ENCODE measurements at regions not wholly inside any gene's neighbourhood (a gene's known extent, or its start where the extent isn't known, plus 50 kb on each side); places are given as distances from the start of the nearest gene placed in this dataset.
A peak's percentile ranks its signal among the peaks of the same experiment; 100 is the strongest.

GRCh38 chr14:65228436-65228835, 126.1 kb upstream of the MAX start:
- H3K27me3 ChIP-seq: no peaks in the 10 kb centered on the region
- H3K4me1 ChIP-seq: peaks cover 35% of the 10 kb centered on the region
- H3K36me3 ChIP-seq (ENCODE audit: low read depth, missing control alignments): no peaks in the 10 kb centered on the region
- H3K27ac ChIP-seq: peak overlapping the region; percentile 84 to 92
- WGBS, 2 donors: 82 to 83% methylated on average over 2 of the region's 2 CpGs
- intact Hi-C loops (cut with DNase I; ENCODE audit: low total_unique reads): no loop called here
- H3K4me3 ChIP-seq: no peak overlapping the region
- H3K9me3 ChIP-seq: no peaks in the 10 kb centered on the region
- no peak for TF ChIP-seq CTCF (IDR thresholded peaks at IDR 0.05)
- TF ChIP-seq POLR2A (IDR thresholded peaks at IDR 0.05): no peak
- DNase-seq: no peak

GRCh38 chr14:65228956-65229747, 126.8 kb upstream of the MAX start:
- intact Hi-C loops (cut with DNase I; ENCODE audit: low total_unique reads): no loop called here
- TF ChIP-seq CTCF (IDR thresholded peaks at IDR 0.05): no peak
- Histone ChIP-seq H3K9me3 (no peaks in the 10 kb centered on the region), H3K27ac (peak overlapping the region; percentile 84 to 92), H3K4me3 (peak overlapping the region; percentile 44 to 58), H3K4me1 (peaks cover 35% of the 10 kb centered on the region), H3K36me3 (ENCODE audit: low read depth, missing control alignments) (no peaks in the 10 kb centered on the region), H3K27me3 (no peaks in the 10 kb centered on the region)
- no peak for DNase-seq
- WGBS, 2 donors: 54 to 68% methylated on average over 8 of the region's 8 CpGs

GRCh38 chr14:65229748-65230728, 127.7 kb upstream of the MAX start:
- WGBS, 2 donors: 2 to 4% methylated on average over 23 to 28 of the region's 28 CpGs
- intact Hi-C loops (cut with DNase I; ENCODE audit: low total_unique reads): no loop called here
- H3K36me3 ChIP-seq (ENCODE audit: low read depth, missing control alignments): no peaks in the 10 kb centered on the region
- peak; percentile 91 for DNase-seq
- H3K27me3 ChIP-seq: no peaks in the 10 kb centered on the region
- H3K4me1 ChIP-seq: peaks cover 35% of the 10 kb centered on the region
- peak overlapping the region; percentile 84 to 92 for H3K27ac ChIP-seq
- TF ChIP-seq CTCF (IDR thresholded peaks at IDR 0.05) (no peak), POLR2A (IDR thresholded peaks at IDR 0.05) (no peak)
- H3K4me3 ChIP-seq: peak overlapping the region; percentile 44 to 58
- H3K9me3 ChIP-seq: no peaks in the 10 kb centered on the region

GRCh38 chr14:65231286-65231980, 129.1 kb upstream of the MAX start:
- no peaks in the 10 kb centered on the region for H3K9me3 ChIP-seq
- intact Hi-C loops (cut with DNase I; ENCODE audit: low total_unique reads): no loop called here
- no peak for TF ChIP-seq CTCF (IDR thresholded peaks at IDR 0.05)
- no peak for TF ChIP-seq POLR2A (IDR thresholded peaks at IDR 0.05)
- H3K4me3 ChIP-seq: no peak overlapping the region
- no peak for DNase-seq
- H3K36me3 ChIP-seq (ENCODE audit: low read depth, missing control alignments): no peaks in the 10 kb centered on the region
- H3K27me3 ChIP-seq: no peaks in the 10 kb centered on the region
- H3K27ac ChIP-seq: peak overlapping the region; percentile 64 to 84
- WGBS, 2 donors: 74 to 81% methylated on average over 6 of the region's 6 CpGs
- peaks cover 35% of the 10 kb centered on the region for H3K4me1 ChIP-seq
